ENCODE measurements at regions not wholly inside any gene's neighbourhood (a gene's known extent, or its start where the extent isn't known, plus 50 kb on each side); places are given as distances from the start of the nearest gene placed in this dataset.

DNA sequence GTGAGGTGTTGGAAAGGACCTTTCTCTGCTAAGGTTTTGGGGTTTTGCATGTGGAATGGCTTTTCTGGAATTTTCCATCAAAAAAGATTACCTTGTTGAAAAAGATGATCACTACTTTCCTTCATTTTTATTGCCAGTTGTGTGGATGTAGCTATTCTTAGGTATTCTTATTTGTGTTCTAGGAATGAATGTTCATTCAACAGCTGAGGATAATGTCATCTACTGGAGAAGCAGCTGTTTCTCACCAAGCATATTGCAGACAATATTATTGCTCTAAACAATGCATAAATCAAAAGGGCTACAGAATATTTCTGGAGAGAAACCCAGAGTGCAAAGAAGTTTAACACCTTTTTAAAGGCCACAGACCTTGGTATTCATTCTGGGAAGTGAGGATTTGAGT lies 145.6 kb upstream of the CALCR start:
- TF ChIP-seq CTCF (IDR thresholded peaks at IDR 0.05) (no peak), POLR2AphosphoS5 (IDR thresholded peaks at IDR 0.05) (no peak)
